NT2/D1 (cell line): ENCODE measurements at regions not wholly inside any gene's neighbourhood (a gene's known extent, or its start where the extent isn't known, plus 50 kb on each side); places are given as distances from the start of the nearest gene placed in this dataset.

Experiments used
- YY1 ChIP-seq: IDR thresholded peaks from 2 replicates; pipeline ENCODE4 v1.6.1; 2011; ENCODE audit not compliant: insufficient read length, insufficient read depth
- ZNF274 ChIP-seq: IDR thresholded peaks from 2 replicates; pipeline ENCODE4 v1.6.1; 2011; ENCODE audit warnings: mild to moderate bottlenecking, low read depth, low read length

DNA sequence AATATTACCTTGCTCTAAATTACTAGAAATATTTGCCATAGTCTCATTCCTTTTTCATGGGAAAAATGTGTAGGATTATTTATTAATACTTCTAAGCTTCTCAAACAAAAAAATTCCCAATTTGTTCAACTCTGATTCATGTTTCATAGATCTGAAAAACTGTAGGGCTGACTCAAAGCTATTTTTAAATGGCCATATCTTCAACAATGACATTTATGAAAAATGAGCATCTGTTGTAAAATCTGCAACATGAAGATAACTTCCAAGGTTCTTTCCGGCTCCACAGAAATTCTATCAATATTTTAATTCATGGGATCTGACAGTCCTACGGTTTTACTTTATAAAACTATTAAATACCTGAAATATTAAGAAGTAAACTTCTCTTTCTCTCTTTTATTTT lies 192.7 kb upstream of the KCNJ16 start:
- TF ChIP-seq YY1 (no peak), ZNF274 (no peak)
